IMR-90 (cell line): ENCODE measurements at regions not wholly inside any gene's neighbourhood (a gene's known extent, or its start where the extent isn't known, plus 50 kb on each side); places are given as distances from the start of the nearest gene placed in this dataset.

ENCODE experiments used
- ATAC-seq: fragments of 200-7000 bp; cut with Tn5 transposase; 2 replicates; pipeline ENCODE4 v1.9.1; 2020; ENCODE audit warnings: low read depth, mild to moderate bottlenecking, moderate library complexity
- BruUV-seq: library from RNA; stranded (reverse); fragments of 400-500 nt; replicated peaks from 2 replicates; lab custom pipeline; 2021; lab: Mats Ljungman, UMichigan
- CTCF ChIA-PET: fragments of 300-600 bp; formaldehyde crosslinking; extraction: SDS; loops from one replicate; lab custom pipeline; 2021; ENCODE audit warnings: antibody characterized with exemption; lab: Yijun Ruan, JAX
- POLR2A ChIA-PET: fragments of 300-600 bp; sonication (Branson Sonifier 250); formaldehyde crosslinking; loops from one replicate; lab custom pipeline; 2022; ENCODE audit warnings: antibody characterized with exemption; ENCODE audit not compliant: unreplicated experiment; lab: Charles Lee
- DNase-seq: peaks from one replicate; pipeline ENCODE4 v3.0.0; 2013
- H2AFZ ChIP-seq: replicated peaks from 2 replicates; pipeline ENCODE3; 2013; ENCODE audit warnings: low read length, mild to moderate bottlenecking; ENCODE audit not compliant: poor library complexity
- H2AK5ac ChIP-seq: 2 replicates; pipeline ENCODE4 v1.6.1; 2013; ENCODE audit warnings: low read depth, low read length, inconsistent platforms
- H2AK9ac ChIP-seq: replicated peaks from 2 replicates; pipeline ENCODE3; 2013; ENCODE audit warnings: mild to moderate bottlenecking, low read depth, low read length, moderate library complexity; ENCODE audit not compliant: poor library complexity
- H2BK120ac ChIP-seq: 2 replicates; pipeline ENCODE4 v1.6.1; 2013; ENCODE audit warnings: low read depth, low read length, inconsistent platforms
- H2BK15ac ChIP-seq: 3 replicates; pipeline ENCODE4 v1.6.1; 2013; ENCODE audit warnings: low read depth, low read length, inconsistent platforms
- H2BK20ac ChIP-seq: 2 replicates; pipeline ENCODE4 v1.6.1; 2013; ENCODE audit warnings: low read depth, mild to moderate bottlenecking, inconsistent platforms, low read length, moderate library complexity
- H2BK5ac ChIP-seq: 2 replicates; pipeline ENCODE4 v1.6.1; 2013; ENCODE audit warnings: mild to moderate bottlenecking, low read depth, low read length, inconsistent platforms; ENCODE audit not compliant: poor library complexity, severe bottlenecking
- H3K14ac ChIP-seq: replicated peaks from 2 replicates; pipeline ENCODE4 v1.6.1; 2013; ENCODE audit warnings: low read depth, low read length, inconsistent platforms
- H3K18ac ChIP-seq: 2 replicates; pipeline ENCODE4 v1.6.1; 2013; ENCODE audit warnings: low read depth, low read length, control low read depth
- H3K23ac ChIP-seq: 2 replicates; pipeline ENCODE4 v1.6.1; 2013; ENCODE audit warnings: low read depth, low read length, inconsistent platforms
- H3K27ac ChIP-seq: 2 replicates; pipeline ENCODE4 v1.5.1; 2013; ENCODE audit warnings: mild to moderate bottlenecking, control low read depth, low read length; ENCODE audit not compliant: insufficient read depth
- H3K27me3 ChIP-seq: 2 replicates; pipeline ENCODE4 v1.6.1; 2013; ENCODE audit warnings: low read length; ENCODE audit not compliant: control insufficient read depth, insufficient read depth
- H3K36me3 ChIP-seq: 2 replicates; pipeline ENCODE4 v1.6.1; 2013; ENCODE audit warnings: low read length, mixed read lengths; ENCODE audit not compliant: control insufficient read depth, insufficient read depth
- H3K4ac ChIP-seq: 2 replicates; pipeline ENCODE4 v1.6.1; 2013; ENCODE audit warnings: low read depth, low read length, inconsistent platforms
- H3K4me1 ChIP-seq: 2 replicates; pipeline ENCODE4 v1.6.1; 2013; ENCODE audit warnings: low read length, mixed read lengths; ENCODE audit not compliant: control insufficient read depth, insufficient read depth
- H3K4me2 ChIP-seq: 2 replicates; pipeline ENCODE4 v1.6.1; 2013; ENCODE audit warnings: low read depth, mild to moderate bottlenecking, control low read depth, low read length, moderate library complexity
- H3K4me3 ChIP-seq: 2 replicates; pipeline ENCODE4 v1.5.1; 2013; ENCODE audit warnings: low read depth, mild to moderate bottlenecking, control low read depth, low read length, moderate library complexity; ENCODE audit not compliant: insufficient read depth
- H3K56ac ChIP-seq: 2 replicates; pipeline ENCODE4 v1.6.1; 2013; ENCODE audit warnings: low read length, inconsistent platforms; ENCODE audit not compliant: insufficient read depth; ENCODE audit errors: extremely low read depth
- H3K79me1 ChIP-seq, 2 experiments: 2 replicates each; pipeline ENCODE4 v1.6.1; 2013; ENCODE audit warnings: low read length in 2 of 2, inconsistent platforms in 1 of 2, low read depth in 1 of 2
- H3K9ac ChIP-seq: 2 replicates; pipeline ENCODE4 v1.6.1; 2013; ENCODE audit warnings: low read depth, low read length, control low read depth
- H3K9me1 ChIP-seq: 2 replicates; pipeline ENCODE4 v1.6.1; 2013; ENCODE audit warnings: low read length, inconsistent platforms; ENCODE audit not compliant: insufficient read depth
- H3K9me3 ChIP-seq: 2 replicates; pipeline ENCODE4 v1.6.1; 2013; ENCODE audit warnings: low read length; ENCODE audit not compliant: control insufficient read depth, insufficient read depth
- H4K20me1 ChIP-seq: 2 replicates; pipeline ENCODE4 v1.6.1; 2013; ENCODE audit warnings: low read length, inconsistent platforms; ENCODE audit not compliant: insufficient read depth
- H4K5ac ChIP-seq: 2 replicates; pipeline ENCODE4 v1.6.1; 2013; ENCODE audit warnings: mild to moderate bottlenecking, low read depth, low read length, control low read depth
- H4K8ac ChIP-seq, 2 experiments: 2 replicates each; pipeline ENCODE4 v1.6.1; 2013; ENCODE audit warnings: low read depth in 2 of 2, low read length in 2 of 2, control low read depth in 1 of 2, inconsistent platforms in 1 of 2
- H4K91ac ChIP-seq: 2 replicates; pipeline ENCODE4 v1.6.1; 2013; ENCODE audit warnings: low read depth, low read length, inconsistent platforms; ENCODE audit not compliant: insufficient read depth
- CEBPB ChIP-seq: IDR thresholded peaks from 2 replicates; pipeline ENCODE4 v1.6.1; 2012; ENCODE audit warnings: low read depth, low read length, improper control_type of control experiment
- FOS ChIP-seq: fragments of 150-350 bp; IDR thresholded peaks from 2 replicates; pipeline ENCODE4 v1.6.1; 2016; ENCODE audit warnings: low read depth, low read length
- POLR2A ChIP-seq: IDR thresholded peaks from 2 replicates; pipeline ENCODE4 v1.6.1; 2012; ENCODE audit warnings: mild to moderate bottlenecking, low read depth, low read length
- RCOR1 ChIP-seq: IDR thresholded peaks from 2 replicates; pipeline ENCODE4 v1.6.1; 2012; ENCODE audit warnings: mild to moderate bottlenecking, low read length, improper control_type of control experiment; ENCODE audit not compliant: insufficient replicate concordance
- SMC3 ChIP-seq: fragments of 150-350 bp; IDR thresholded peaks from 2 replicates; pipeline ENCODE4 v1.6.1; 2016; ENCODE audit warnings: low read depth, mild to moderate bottlenecking, antibody characterized with exemption, low read length, moderate library complexity
- WGBS, 2 experiments: methylation state at CpG; one replicate each; pipeline versions ENCODE4 v1.1.5 to v1.1.7; 2013; ENCODE audit warnings: missing lambda C conversion rate in 2 of 2; ENCODE audit not compliant: insufficient read length in 1 of 2; ENCODE audit errors: extremely low coverage in 2 of 2; 5-methylcytosine and 5-hydroxymethylcytosine counted together
- dilution Hi-C: fragments of 300-500 bp; cut with HindIII; formaldehyde crosslinking; loops from one replicate; pipeline ENCODE4 v1.14.3; 2018; ENCODE audit warnings: low sequenced_read_pairs; ENCODE audit not compliant: unreplicated experiment
- in situ Hi-C: fragments of 300-500 bp; cut with MboI; formaldehyde crosslinking; loops from 3 replicates; pipeline ENCODE4 v1.14.3; 2019; ENCODE audit warnings: low sequenced_read_pairs, inconsistent platforms, mixed read lengths
- intact Hi-C: fragments of 100-400 bp; cut with micrococcal nuclease; formaldehyde crosslinking; loops from 2 replicates; pipeline ENCODE4 v1.10.0; 2022

DNA sequence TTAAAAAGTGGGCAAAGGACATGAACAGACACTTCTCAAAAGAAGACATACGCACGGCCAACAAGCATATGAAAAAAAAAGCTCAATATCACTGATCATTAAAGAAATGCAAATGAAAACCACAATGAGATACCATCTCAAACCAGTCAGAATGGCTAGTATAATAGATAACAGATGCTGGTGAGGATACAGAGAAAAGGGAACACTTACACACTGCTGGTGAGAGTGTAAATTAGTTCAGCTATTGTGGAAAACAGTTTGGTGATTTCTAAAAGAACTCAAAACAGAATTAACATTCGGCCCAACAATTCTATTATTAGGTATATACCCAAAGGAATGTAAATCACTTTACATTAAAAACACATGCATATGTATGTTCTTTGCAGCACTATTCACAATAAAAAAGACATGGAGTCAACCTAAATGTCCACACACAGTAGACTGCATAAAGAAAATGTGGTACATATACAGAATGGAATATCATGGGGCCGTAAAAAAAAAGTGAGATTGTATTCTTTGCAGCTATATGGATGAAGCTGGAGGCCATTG is 1569.0 kb downstream of the OLFM4 start:
- no peak for ATAC-seq
- no peak overlapping the region for H2AFZ ChIP-seq
- no TSS peak for BruUV-seq
- H3K18ac ChIP-seq, result no peak overlapping the region
- no peaks in the 10 kb centered on the region for H3K79me1 ChIP-seq
- dilution Hi-C loops, result no loop called here
- no peaks in the 10 kb centered on the region for H3K4me1 ChIP-seq
- H3K4me3 ChIP-seq, result no peak overlapping the region
- H4K8ac ChIP-seq, result no peak overlapping the region
- TF ChIP-seq SMC3 (no peak), POLR2A (no peak), CEBPB (no peak), FOS (no peak), RCOR1 (no peak)
- no peak overlapping the region for H2BK5ac ChIP-seq
- POLR2A ChIA-PET, result no interaction called here
- no peaks in the 10 kb centered on the region for H3K9me1 ChIP-seq
- H4K5ac ChIP-seq, result no peak overlapping the region
- H3K23ac ChIP-seq, result no peak overlapping the region
- H2BK15ac ChIP-seq, result no peak overlapping the region
- no peak overlapping the region for H2BK20ac ChIP-seq
- H4K91ac ChIP-seq, result no peak overlapping the region
- no peak overlapping the region for H2AK9ac ChIP-seq
- no peak overlapping the region for H2AK5ac ChIP-seq
- DNase-seq, result no peak
- no peak overlapping the region for H3K27ac ChIP-seq
- no peak overlapping the region for H3K4ac ChIP-seq
- whole genome bisulfite sequencing, 2 experiments, result no CpG with 5 or more reads among the region's 4 CpGs
- no peaks in the 10 kb centered on the region for H3K36me3 ChIP-seq
- H3K9ac ChIP-seq, result no peak overlapping the region
- no peak overlapping the region for H2BK120ac ChIP-seq
- no peaks in the 10 kb centered on the region for H4K20me1 ChIP-seq
- no peak overlapping the region for H3K4me2 ChIP-seq
- intact Hi-C loops, result no loop called here
- CTCF ChIA-PET, result no interaction called here
- H3K27me3 ChIP-seq, result no peaks in the 10 kb centered on the region
- H3K14ac ChIP-seq, result no peak overlapping the region
- peaks cover 12% of the 10 kb centered on the region for H3K9me3 ChIP-seq
- in situ Hi-C loops, result no loop called here
- no peak overlapping the region for H3K56ac ChIP-seq
